ENCODE measurements at regions not wholly inside any gene's neighbourhood (a gene's known extent, or its start where the extent isn't known, plus 50 kb on each side); places are given as distances from the start of the nearest gene placed in this dataset.

GRCh38 chr15:93261845-93262244, 172.8 kb upstream of the RGMA start:
- Histone ChIP-seq H3K4me2 (ENCODE audit: insufficient read depth, low read length) (no peak overlapping the region), H3K9me1 (ENCODE audit: control insufficient read depth, insufficient read depth, low read length) (no peaks in the 10 kb centered on the region), H3K27ac (ENCODE audit: extremely low read depth, low read depth, low read length) (no peak overlapping the region), H4K20me1 (replicated peaks; ENCODE audit: control insufficient read depth, insufficient read depth, low read length) (no peaks in the 10 kb centered on the region), H3K4me3 (no peak overlapping the region), H3K4me1 (replicated peaks in 1 of 2; ENCODE audit: control insufficient read depth in 2 of 2, insufficient read depth in 2 of 2, low read length in 2 of 2) (0 out of 5 replicates have a peak, but pooled peaks cover 0 to 3% of the 10 kb centered on the region in 2 experiments), H3K9ac (ENCODE audit: insufficient read depth in 1 of 2, low read depth in 2 of 2, low read length in 2 of 2) (no peak overlapping the region), H2AFZ (ENCODE audit: low read depth, low read length) (no peak overlapping the region), H3K9me3 (replicated peaks; ENCODE audit: control insufficient read depth, insufficient read depth, low read depth, low read length) (no peaks in the 10 kb centered on the region), H3K79me2 (ENCODE audit: control insufficient read depth, insufficient read depth, low read length) (no peaks in the 10 kb centered on the region), H3K36me3 (ENCODE audit: control insufficient read depth, insufficient read depth, low read length) (no peaks in the 10 kb centered on the region), H3K27me3 (ENCODE audit: control insufficient read depth in 2 of 2, insufficient read depth in 2 of 2, low read length in 2 of 2) (peaks cover 0 to 27% of the 10 kb centered on the region in 2 experiments; a peak in 3 of 5 replicates)
- POLR2A ChIA-PET = no interaction called here
- ATAC-seq = no peak
- in situ Hi-C loops (cut with MboI) (no loop called here), intact Hi-C loops (cut with micrococcal nuclease) (no loop called here)
- WGBS (ENCODE audit: insufficient coverage, low coverage, missing lambda C conversion rate) = 0% methylated on average over 4 of the region's 4 CpGs
- BruUV-seq (replicated peaks) = no TSS peak
- TF ChIP-seq E2F8 (IDR thresholded peaks at IDR 0.05; ENCODE audit: low read depth, partially characterized antibody) = no peak
- TF ChIP-seq SRSF3 (IDR thresholded peaks at IDR 0.05; ENCODE audit: insufficient read depth, low read length) = no peak
- TF ChIP-seq ETS2 (tag; IDR thresholded peaks at IDR 0.05; ENCODE audit: borderline replicate concordance, poor library complexity, severe bottlenecking) = no peak
- no peak for TF ChIP-seq ZNF347 (CRISPR knock-in tag; IDR thresholded peaks at IDR 0.05; ENCODE audit: low read depth)
- CTCF ChIA-PET (ENCODE audit: low intra/inter-chr PET ratio) = no interaction called here
- no peak for DNase-seq (ENCODE audit: extremely low read depth in 1 of 4, low spot score in 3 of 4)
- no peak for FAIRE-seq

Measured in K562 (cell line).